NB4 (cell line): ENCODE measurements at regions not wholly inside any gene's neighbourhood (a gene's known extent, or its start where the extent isn't known, plus 50 kb on each side); places are given as distances from the start of the nearest gene placed in this dataset.

Experiments
- DNase-seq: peaks from one replicate; pipeline ENCODE4 v3.0.0; 2010; ENCODE audit warnings: low read depth
- H3K4me3 ChIP-seq: one replicate; pipeline ENCODE4 v1.5.1; 2011; ENCODE audit warnings: mild to moderate bottlenecking, low read depth, low read length, moderate library complexity
- CTCF ChIP-seq: IDR thresholded peaks from one replicate; pipeline ENCODE4 v1.5.1; 2012; ENCODE audit warnings: low read depth, low read length
- MAX ChIP-seq: IDR thresholded peaks from 2 replicates; pipeline ENCODE4 v1.6.1; 2011; ENCODE audit warnings: low read depth, low read length
- MYC ChIP-seq: IDR thresholded peaks from 2 replicates; pipeline ENCODE4 v1.6.1; 2011; ENCODE audit warnings: low read depth, low read length
- POLR2A ChIP-seq: IDR thresholded peaks from 2 replicates; pipeline ENCODE4 v1.6.1; 2011; ENCODE audit warnings: mild to moderate bottlenecking; ENCODE audit not compliant: insufficient read length; ENCODE audit errors: extremely low read depth

GRCh38 chr6:87772597-87773530 is 70.8 kb upstream of the AKIRIN2 start:
- no peak for DNase-seq
- TF ChIP-seq CTCF (no peak), MAX (no peak), MYC (no peak), POLR2A (no peak)
- no peak overlapping the region for H3K4me3 ChIP-seq

- TF ChIP-seq POLR2A (no peak), CTCF (no peak), MAX (no peak), MYC (no peak)
- no peak overlapping the region for H3K4me3 ChIP-seq
- no peak for DNase-seq
Observed at GRCh38 chr6:87767478-87767877, 65.4 kb upstream of the AKIRIN2 start.

GRCh38 chr6:87766211-87766610 is 64.2 kb upstream of the AKIRIN2 start:
- no peak for DNase-seq
- TF ChIP-seq MAX (no peak), CTCF (no peak), MYC (no peak), POLR2A (no peak)
- no peak overlapping the region for H3K4me3 ChIP-seq

GRCh38 chr6:87763901-87764300 is 61.9 kb upstream of the AKIRIN2 start:
- H3K4me3 ChIP-seq, result no peak overlapping the region
- TF ChIP-seq POLR2A, result no peak
- no peak for TF ChIP-seq MYC
- no peak for TF ChIP-seq MAX
- TF ChIP-seq CTCF, result no peak
- DNase-seq, result no peak

GRCh38 chr6:87763276-87763675 is 61.2 kb upstream of the AKIRIN2 start:
- no peak for TF ChIP-seq CTCF
- TF ChIP-seq MYC, result no peak
- TF ChIP-seq POLR2A, result no peak
- no peak for TF ChIP-seq MAX
- DNase-seq, result no peak
- H3K4me3 ChIP-seq, result no peak overlapping the region
